H1 (cell line): ENCODE measurements at regions not wholly inside any gene's neighbourhood (a gene's known extent, or its start where the extent isn't known, plus 50 kb on each side); places are given as distances from the start of the nearest gene placed in this dataset.

Source experiments
- CTCF ChIA-PET: fragments of 300-600 bp; sonication (Branson Sonifier 250); formaldehyde crosslinking; loops from one replicate; lab custom pipeline; 2021; ENCODE audit not compliant: partially characterized antibody; lab: Charles Lee
- POLR2A ChIA-PET: fragments of 300-600 bp; sonication (Branson Sonifier 250); formaldehyde crosslinking; loops from one replicate; lab custom pipeline; 2021; ENCODE audit warnings: inconsistent platforms; ENCODE audit not compliant: partially characterized antibody; lab: Charles Lee
- DNase-seq, 2 experiments: peaks; one replicate each; pipeline versions ENCODE4 v3.0.0 to v3.0.0-alpha.2; 2010 to 2022; ENCODE audit warnings: low spot score in 2 of 2, low read depth in 1 of 2, mixed read lengths in 1 of 2
- FAIRE-seq: peaks from 2 replicates; lab custom pipeline; 2011; peaks lifted over from hg19 to GRCh38; lab: Jason Lieb, UNC
- H2AFZ ChIP-seq: 2 replicates; pipeline ENCODE4 v1.8.1; 2012; ENCODE audit warnings: low read length, inconsistent platforms
- H2AK5ac ChIP-seq: 2 replicates; pipeline ENCODE4 v1.6.1; 2013; ENCODE audit warnings: low read depth, low read length
- H2BK120ac ChIP-seq: replicated peaks from 2 replicates; pipeline ENCODE3; 2013; ENCODE audit warnings: low read depth, low read length, inconsistent platforms
- H2BK12ac ChIP-seq: 2 replicates; pipeline ENCODE4 v1.6.1; 2013; ENCODE audit warnings: low read depth, low read length
- H2BK15ac ChIP-seq: 2 replicates; pipeline ENCODE4 v1.6.1; 2013; ENCODE audit warnings: low read length
- H2BK20ac ChIP-seq: 2 replicates; pipeline ENCODE4 v1.6.1; 2013; ENCODE audit warnings: low read length
- H2BK5ac ChIP-seq: 2 replicates; pipeline ENCODE4 v1.6.1; 2013; ENCODE audit warnings: low read depth, low read length
- H3K14ac ChIP-seq: 2 replicates; pipeline ENCODE4 v1.6.1; 2013; ENCODE audit warnings: inconsistent platforms; ENCODE audit not compliant: insufficient read length
- H3K18ac ChIP-seq: 2 replicates; pipeline ENCODE4 v1.6.1; 2013; ENCODE audit warnings: low read length; ENCODE audit errors: extremely low read depth
- H3K23ac ChIP-seq: 2 replicates; pipeline ENCODE4 v1.6.1; 2013; ENCODE audit warnings: inconsistent platforms; ENCODE audit not compliant: insufficient read length
- H3K23me2 ChIP-seq: 2 replicates; pipeline ENCODE4 v1.6.1; 2013; ENCODE audit warnings: low read depth, low read length
- H3K27ac ChIP-seq: 2 replicates; pipeline ENCODE4 v1.6.1; 2011; ENCODE audit warnings: low read depth, low read length, inconsistent platforms
- H3K27me3 ChIP-seq, 4 experiments: replicated peaks in 1 of 4; 1 replicate in 1 of 4; 2 replicates in 3 of 4; pipeline versions ENCODE4 v1.6.1 to v1.8.1; 2011 to 2013; ENCODE audit warnings: low read length in 3 of 4, mild to moderate bottlenecking in 3 of 4, inconsistent platforms in 2 of 4, mixed read lengths in 2 of 4, moderate library complexity in 1 of 4; ENCODE audit not compliant: control insufficient read depth in 3 of 4, insufficient read depth in 3 of 4; ENCODE audit errors: extremely low read depth in 1 of 4
- H3K36me3 ChIP-seq, 4 experiments: 2 replicates each; pipeline versions ENCODE4 v1.6.1 to v1.8.1; 2011 to 2013; ENCODE audit warnings: mild to moderate bottlenecking in 4 of 4, low read length in 3 of 4, moderate library complexity in 2 of 4, control low read depth in 1 of 4, inconsistent platforms in 1 of 4; ENCODE audit not compliant: insufficient read depth in 4 of 4, control insufficient read depth in 2 of 4
- H3K4ac ChIP-seq: replicated peaks from 2 replicates; pipeline ENCODE3; 2013; ENCODE audit warnings: low read length, low read depth, mixed read lengths, inconsistent platforms; ENCODE audit not compliant: insufficient read length
- H3K4me1 ChIP-seq, 4 experiments: replicated peaks in 1 of 4; 1 replicate in 1 of 4; 2 replicates in 3 of 4; pipeline versions ENCODE4 v1.6.1 to v1.8.1; 2011 to 2013; ENCODE audit warnings: low read length in 3 of 4, inconsistent platforms in 2 of 4, mixed read lengths in 1 of 4; ENCODE audit not compliant: insufficient read depth in 4 of 4, control insufficient read depth in 3 of 4
- H3K4me2 ChIP-seq, 2 experiments: 2 replicates each; pipeline versions ENCODE4 v1.6.1 to v1.8.1; 2011 to 2013; ENCODE audit warnings: low read depth in 2 of 2, low read length in 2 of 2, control low read depth in 1 of 2, inconsistent platforms in 1 of 2, mild to moderate bottlenecking in 1 of 2; ENCODE audit not compliant: insufficient read depth in 1 of 2
- H3K4me3 ChIP-seq, 4 experiments: fragments of 200-600, 300-600 bp in 1 of 4; sonication (generic), shearing (Covaris generic), sonication (Bioruptor Twin) in 1 of 4; 2 replicates each; pipeline versions ENCODE4 v1.5.1 to v1.8.1; 2011 to 2016; ENCODE audit warnings: low read length in 4 of 4, low read depth in 3 of 4, control low read depth in 2 of 4, inconsistent platforms in 2 of 4, mild to moderate bottlenecking in 2 of 4, mixed read lengths in 1 of 4, moderate library complexity in 1 of 4; ENCODE audit not compliant: insufficient read depth in 2 of 4; ENCODE audit errors: extremely low read depth in 1 of 4
- H3K56ac ChIP-seq: replicated peaks from 2 replicates; pipeline ENCODE3; 2013; ENCODE audit warnings: low read depth, mild to moderate bottlenecking, mixed read lengths, low read length, inconsistent platforms; ENCODE audit not compliant: insufficient read length
- H3K79me1 ChIP-seq: 2 replicates; pipeline ENCODE4 v1.6.1; 2013; ENCODE audit warnings: low read depth, low read length, control low read depth
- H3K79me2 ChIP-seq, 2 experiments: 2 replicates each; pipeline versions ENCODE4 v1.6.1 to v1.8.1; 2012 to 2013; ENCODE audit warnings: low read length in 2 of 2, mild to moderate bottlenecking in 2 of 2, inconsistent platforms in 1 of 2; ENCODE audit not compliant: insufficient read depth in 2 of 2, control insufficient read depth in 1 of 2
- H3K9ac ChIP-seq, 4 experiments: replicated peaks in 1 of 4; 1 replicate in 1 of 4; 2 replicates in 3 of 4; pipeline versions ENCODE4 v1.6.1 to v1.8.1; 2011 to 2013; ENCODE audit warnings: low read depth in 3 of 4, low read length in 3 of 4, control low read depth in 2 of 4, mild to moderate bottlenecking in 2 of 4, moderate library complexity in 2 of 4, inconsistent platforms in 1 of 4; ENCODE audit errors: extremely low read depth in 1 of 4
- H3K9me3 ChIP-seq, 2 experiments: 2 replicates each; pipeline versions ENCODE4 v1.6.1 to v1.8.1; 2012 to 2013; ENCODE audit warnings: mild to moderate bottlenecking in 2 of 2, moderate library complexity in 2 of 2, control low read depth in 1 of 2, inconsistent platforms in 1 of 2, low read depth in 1 of 2, low read length in 1 of 2, mixed read lengths in 1 of 2; ENCODE audit not compliant: insufficient read depth in 2 of 2
- H4K20me1 ChIP-seq, 2 experiments: replicated peaks in 1 of 2; 2 replicates each; pipeline versions ENCODE3 to v1.8.1; 2011 to 2013; ENCODE audit warnings: inconsistent platforms in 2 of 2, low read length in 2 of 2, mild to moderate bottlenecking in 1 of 2; ENCODE audit not compliant: insufficient read depth in 2 of 2, control insufficient read depth in 1 of 2
- H4K5ac ChIP-seq: 2 replicates; pipeline ENCODE4 v1.6.1; 2013; ENCODE audit warnings: low read length, low read depth, mixed read lengths, inconsistent platforms; ENCODE audit not compliant: insufficient read length
- H4K8ac ChIP-seq: 2 replicates; pipeline ENCODE4 v1.8.0; 2013; ENCODE audit warnings: mild to moderate bottlenecking, moderate library complexity, low read length, inconsistent platforms; ENCODE audit not compliant: insufficient read depth; ENCODE audit errors: extremely low read depth
- H4K91ac ChIP-seq: replicated peaks from 2 replicates; pipeline ENCODE3; 2013; ENCODE audit warnings: low read length, mixed read lengths, inconsistent platforms; ENCODE audit not compliant: insufficient read length
- WGBS, 2 experiments: shearing (Covaris generic) in 1 of 2; methylation state at CpG; one replicate each; pipeline versions ENCODE4 v1.1.6 to v1.1.7; 2013 to 2015; ENCODE audit warnings: low lambda C conversion rate in 2 of 2, mixed read lengths in 2 of 2, inconsistent platforms in 1 of 2, low coverage in 1 of 2, missing lambda C conversion rate in 1 of 2; ENCODE audit not compliant: insufficient replicate concordance in 2 of 2, insufficient coverage in 1 of 2, insufficient read length in 1 of 2; ENCODE audit errors: extremely low coverage in 1 of 2, missing lambda C conversion rate in 1 of 2; 5-methylcytosine and 5-hydroxymethylcytosine counted together

DNA sequence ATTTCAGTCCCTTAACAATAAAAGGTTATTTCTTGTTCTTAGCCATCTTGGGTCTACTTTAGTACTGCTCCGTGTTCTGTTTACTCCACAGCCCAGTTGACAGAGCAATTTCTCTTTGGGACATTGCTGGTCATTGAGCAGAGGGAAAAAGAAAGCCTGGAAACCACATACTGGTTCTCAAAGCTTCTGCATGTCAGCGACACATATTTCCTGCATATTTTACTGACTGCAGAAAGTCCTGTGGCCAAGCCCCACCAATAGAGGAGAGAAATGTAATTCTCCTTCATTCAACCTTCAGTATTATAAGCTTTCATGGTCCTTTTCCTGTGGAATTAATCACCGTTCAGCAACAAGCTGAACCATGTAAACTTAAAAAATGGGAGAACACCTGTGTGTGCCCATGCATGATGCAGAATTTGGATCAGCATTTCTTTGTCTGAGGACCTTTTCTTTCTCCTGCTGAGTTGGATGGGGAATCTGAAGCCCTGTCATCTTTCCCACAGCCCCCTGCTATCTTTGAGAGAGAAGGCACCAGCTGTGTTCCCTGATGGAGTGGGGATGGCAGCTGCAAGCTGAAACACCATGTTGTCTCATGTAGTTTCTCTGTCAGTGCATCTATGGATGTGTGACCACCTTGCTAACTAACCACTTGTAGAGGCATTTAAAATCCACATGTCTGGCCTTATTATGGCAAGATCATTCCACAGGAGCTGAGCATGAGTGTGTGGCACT lies 431.6 kb downstream of the MEIS1 start:
- no peak overlapping the region for H3K23ac ChIP-seq
- ChIA-PET CTCF (interaction anchor here (0.8 kb wide), 1 partner anchor 11 kb away, joined by 3 read pairs; no protein-coding TSS in a partner anchor), POLR2A (no interaction called here)
- no peak overlapping the region for H2BK20ac ChIP-seq
- H2AK5ac ChIP-seq: no peak overlapping the region
- no peak overlapping the region for H4K8ac ChIP-seq
- no peaks in the 10 kb centered on the region for H3K36me3 ChIP-seq
- no peak overlapping the region for H4K91ac ChIP-seq
- no peaks in the 10 kb centered on the region for H3K27me3 ChIP-seq
- FAIRE-seq: no peak
- no peaks in the 10 kb centered on the region for H3K23me2 ChIP-seq
- H3K14ac ChIP-seq: no peak overlapping the region
- H3K56ac ChIP-seq: no peak overlapping the region
- H2AFZ ChIP-seq: no peak overlapping the region
- H3K4me3 ChIP-seq: no peak overlapping the region
- no peak overlapping the region for H2BK5ac ChIP-seq
- H3K4me1 ChIP-seq: no peaks in the 10 kb centered on the region
- H3K9ac ChIP-seq: no peak overlapping the region
- H3K9me3 ChIP-seq: no peaks in the 10 kb centered on the region
- no peak overlapping the region for H3K18ac ChIP-seq
- H3K79me1 ChIP-seq: no peaks in the 10 kb centered on the region
- no peaks in the 10 kb centered on the region for H3K79me2 ChIP-seq
- no peak overlapping the region for H4K5ac ChIP-seq
- H4K20me1 ChIP-seq: no peaks in the 10 kb centered on the region
- H2BK12ac ChIP-seq: no peak overlapping the region
- no peak overlapping the region for H3K4me2 ChIP-seq
- no peak for DNase-seq
- no peak overlapping the region for H3K4ac ChIP-seq
- WGBS, 2 experiments: 86% methylated on average over 3 of the region's 3 CpGs; no CpG with 5 or more reads in 1 of the 2 experiments
- H2BK120ac ChIP-seq: no peak overlapping the region
- H3K27ac ChIP-seq: no peak overlapping the region
- no peak overlapping the region for H2BK15ac ChIP-seq
